ENCODE measurements at regions not wholly inside any gene's neighbourhood (a gene's known extent, or its start where the extent isn't known, plus 50 kb on each side); places are given as distances from the start of the nearest gene placed in this dataset.

DNA sequence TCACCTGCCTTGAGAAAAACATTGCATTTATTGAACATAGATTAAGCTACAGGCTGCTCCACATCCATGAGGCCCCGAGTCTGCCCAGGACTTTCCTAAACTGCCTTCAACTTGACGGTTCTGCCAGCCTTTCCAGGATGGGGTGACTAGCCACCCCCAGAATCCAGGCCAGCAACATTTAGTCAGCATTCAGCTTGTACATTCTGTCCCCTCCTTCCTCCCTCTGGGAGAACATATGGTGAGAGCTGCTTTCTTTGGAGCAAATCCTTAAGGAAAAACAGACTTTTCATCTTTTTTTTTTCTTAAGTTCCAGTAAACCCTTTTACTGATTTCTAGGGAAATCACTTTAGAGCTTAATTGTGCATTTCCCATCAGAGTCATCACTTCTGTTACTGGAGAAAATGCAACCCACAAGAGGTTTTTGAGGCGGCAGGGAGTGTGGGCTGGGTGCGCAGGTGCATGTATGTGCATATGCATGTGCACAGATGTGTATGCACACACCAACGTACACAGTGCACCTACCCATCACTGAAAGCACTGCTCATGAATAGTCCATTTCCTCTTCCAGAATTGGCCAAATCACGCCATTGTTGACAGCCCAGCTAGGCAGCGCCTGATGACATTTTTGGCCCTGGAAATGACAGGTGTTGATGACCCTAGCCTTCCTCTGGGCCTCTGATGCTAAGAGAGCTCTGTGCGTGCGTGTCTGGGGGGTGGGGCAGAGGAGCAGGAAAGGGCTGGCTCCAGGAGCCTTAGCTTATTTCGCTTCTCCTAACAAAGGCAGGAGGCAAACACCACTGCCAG is 145.6 kb downstream of the HSD17B3 start:
- H4K20me1 ChIP-seq (replicated peaks; ENCODE audit: control insufficient read depth, extremely low read depth, insufficient read depth, low read length): no peaks in the 10 kb centered on the region
- CTCF ChIA-PET: interaction anchor here (1.1 to 1.7 kb wide), 2 partner anchors 9 to 19 kb away, joined by 4 to 5 read pairs; no protein-coding TSS in a partner anchor
- DNase-seq (ENCODE audit: low read depth, low spot score): no peak

DNA sequence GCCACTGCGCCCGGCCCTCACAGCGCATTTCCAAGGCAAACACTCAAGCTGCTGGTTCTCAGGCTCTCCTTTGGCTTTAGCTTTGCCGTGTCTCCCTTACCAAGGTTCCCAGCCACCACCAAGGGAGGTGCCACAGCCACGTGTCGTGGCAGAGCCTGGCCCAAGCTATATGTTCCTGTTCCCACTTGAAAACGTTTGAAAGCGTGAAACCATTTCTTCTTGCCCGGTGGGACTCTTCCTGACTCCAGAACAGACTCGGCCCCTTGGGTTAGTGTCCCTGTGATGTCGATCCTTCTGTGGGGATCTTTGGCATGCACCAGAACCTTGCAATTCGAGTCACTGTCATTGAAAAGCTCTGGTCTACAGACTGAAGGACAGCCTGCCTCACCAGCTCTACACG is 147.9 kb downstream of the HSD17B3 start:
- H3K27me3 ChIP-seq (ENCODE audit: control insufficient read depth in 2 of 2, insufficient read depth in 2 of 2, low read length in 2 of 2): peaks cover 0 to 3% of the 10 kb centered on the region in 2 experiments
- H2AFZ ChIP-seq (ENCODE audit: low read depth, low read length): no peak overlapping the region
- no peak overlapping the region for H3K4me2 ChIP-seq (ENCODE audit: insufficient read depth, low read length)
- no peak overlapping the region for H3K4me3 ChIP-seq (replicated peaks in 1 of 3; ENCODE audit: insufficient read depth in 1 of 3, low read depth in 1 of 3, low read length in 3 of 3)
- no peak for TF ChIP-seq FOS (IDR thresholded peaks at IDR 0.05; ENCODE audit: borderline replicate concordance, insufficient read depth, low read length)
- no peak for TF ChIP-seq EZH2 (IDR thresholded peaks at IDR 0.05; ENCODE audit: borderline replicate concordance, low read depth, low read length, severe bottlenecking)
- no peak for TF ChIP-seq MYC (IDR thresholded peaks at IDR 0.05; ENCODE audit: low read depth, low read length)
- TF ChIP-seq POLR2A (IDR thresholded peaks at IDR 0.05; ENCODE audit: low read depth, low read length): no peak
- TF ChIP-seq GATA2 (IDR thresholded peaks at IDR 0.05; ENCODE audit: insufficient read depth, insufficient read length, low read depth, low read length): no peak
- no peak for TF ChIP-seq JUN (IDR thresholded peaks at IDR 0.05; ENCODE audit: borderline replicate concordance, insufficient read depth, insufficient read length, low read depth)
- TF ChIP-seq, protein P1, sequence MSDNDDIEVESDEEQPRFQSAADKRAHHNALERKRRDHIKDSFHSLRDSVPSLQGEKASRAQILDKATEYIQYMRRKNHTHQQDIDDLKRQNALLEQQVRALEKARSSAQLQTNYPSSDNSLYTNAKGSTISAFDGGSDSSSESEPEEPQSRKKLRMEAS (IDR thresholded peaks at IDR 0.05; ENCODE audit: insufficient read depth, insufficient read length): no peak
- TF ChIP-seq POLR2AphosphoS5 (IDR thresholded peaks at IDR 0.05; ENCODE audit: insufficient read depth, low read depth, low read length): no peak
- peaks cover 9% of the 10 kb centered on the region for H3K4me1 ChIP-seq (ENCODE audit: control insufficient read depth, extremely low read depth, insufficient read depth, low read length)
- DNase-seq (ENCODE audit: low read depth, low spot score): no peak
- no peak overlapping the region for H3K9ac ChIP-seq (replicated peaks; ENCODE audit: extremely low read depth, insufficient read depth, low read length)
- H3K9me1 ChIP-seq (replicated peaks; ENCODE audit: control insufficient read depth, extremely low read depth, insufficient read depth, low read length): no peaks in the 10 kb centered on the region
- no peak overlapping the region for H3K27ac ChIP-seq (ENCODE audit: insufficient read depth, low read depth, low read length)
- no peaks in the 10 kb centered on the region for H3K36me3 ChIP-seq (ENCODE audit: control insufficient read depth in 2 of 2, extremely low read depth in 1 of 2, insufficient read depth in 2 of 2, low read length in 2 of 2)
- ChIA-PET POLR2A (no interaction called here), CTCF (no interaction called here)
- H3K79me2 ChIP-seq (ENCODE audit: control insufficient read depth, insufficient read depth, low read length): no peaks in the 10 kb centered on the region
- dilution Hi-C loops (cut with MboI; ENCODE audit: extremely low pct_ligation_motif_present, low sequenced_read_pairs) (no loop called here), intact Hi-C loops (cut with micrococcal nuclease) (no loop called here)
- H3K9me3 ChIP-seq (replicated peaks; ENCODE audit: control insufficient read depth, insufficient read depth, low read length): no peaks in the 10 kb centered on the region
- FAIRE-seq: no peak
- no peaks in the 10 kb centered on the region for H4K20me1 ChIP-seq (replicated peaks; ENCODE audit: control insufficient read depth, extremely low read depth, insufficient read depth, low read length)
- BruUV-seq (replicated peaks): no TSS peak

More for the DNA sequence above, 145.6 kb downstream of the HSD17B3 start:
- Histone ChIP-seq H3K27me3 (ENCODE audit: control insufficient read depth in 2 of 2, insufficient read depth in 2 of 2, low read length in 2 of 2) (no peaks in the 10 kb centered on the region), H3K9me3 (replicated peaks; ENCODE audit: control insufficient read depth, insufficient read depth, low read length) (no peaks in the 10 kb centered on the region), H3K4me3 (replicated peaks in 1 of 3; ENCODE audit: insufficient read depth in 1 of 3, low read depth in 1 of 3, low read length in 3 of 3) (no peak overlapping the region), H3K27ac (ENCODE audit: insufficient read depth, low read depth, low read length) (no peak overlapping the region), H3K79me2 (ENCODE audit: control insufficient read depth, insufficient read depth, low read length) (no peaks in the 10 kb centered on the region), H3K9me1 (replicated peaks; ENCODE audit: control insufficient read depth, extremely low read depth, insufficient read depth, low read length) (no peaks in the 10 kb centered on the region), H2AFZ (ENCODE audit: low read depth, low read length) (no peak overlapping the region), H3K4me2 (ENCODE audit: insufficient read depth, low read length) (no peak overlapping the region), H3K9ac (replicated peaks; ENCODE audit: extremely low read depth, insufficient read depth, low read length) (no peak overlapping the region), H3K36me3 (ENCODE audit: control insufficient read depth in 2 of 2, extremely low read depth in 1 of 2, insufficient read depth in 2 of 2, low read length in 2 of 2) (no peaks in the 10 kb centered on the region), H3K4me1 (ENCODE audit: control insufficient read depth, extremely low read depth, insufficient read depth, low read length) (peaks cover 12% of the 10 kb centered on the region)
- no TSS peak for BruUV-seq (replicated peaks)
- no peak for FAIRE-seq
- POLR2A ChIA-PET: no interaction called here
- intact Hi-C loops (cut with micrococcal nuclease): no loop called here
- dilution Hi-C loops (cut with MboI; ENCODE audit: extremely low pct_ligation_motif_present, low sequenced_read_pairs): no loop called here
- TF ChIP-seq MYC (IDR thresholded peaks at IDR 0.05; ENCODE audit: low read depth, low read length) (no peak), POLR2AphosphoS5 (IDR thresholded peaks at IDR 0.05; ENCODE audit: insufficient read depth, low read depth, low read length) (no peak)

Measured in endothelial cell of umbilical vein (primary cell).